MM.1S (cell line): ENCODE measurements at regions not wholly inside any gene's neighbourhood (a gene's known extent, or its start where the extent isn't known, plus 50 kb on each side); places are given as distances from the start of the nearest gene placed in this dataset.
A peak's percentile ranks its signal among the peaks of the same experiment; 100 is the strongest.

Source experiments
- DNase-seq: peaks from one replicate; pipeline ENCODE4 v3.0.0-alpha.2; 2015
- H2AFZ ChIP-seq: fragments of 300-600 bp; sonication (generic); 2 replicates; pipeline ENCODE4 v1.6.0; 2016; ENCODE audit warnings: antibody characterized with exemption, low read length
- H3F3A ChIP-seq: fragments of 300-600 bp; sonication (generic); 2 replicates; pipeline ENCODE4 v1.6.1; 2016; ENCODE audit warnings: mild to moderate bottlenecking, antibody characterized with exemption, low read length, moderate library complexity, mixed read lengths; ENCODE audit not compliant: insufficient read depth
- H3K27ac ChIP-seq: fragments of 300-600 bp; sonication (generic); 2 replicates; pipeline ENCODE4 v1.5.1; 2016; ENCODE audit warnings: mild to moderate bottlenecking, low read length
- H3K27me3 ChIP-seq: fragments of 300-600 bp; sonication (generic); replicated peaks from 2 replicates; pipeline ENCODE4 v1.6.0; 2016; ENCODE audit warnings: low read length; ENCODE audit not compliant: insufficient read depth
- H3K36me3 ChIP-seq: fragments of 300-600 bp; sonication (generic); replicated peaks from 2 replicates; pipeline ENCODE4 v1.6.1; 2016; ENCODE audit warnings: mild to moderate bottlenecking, low read length, mixed read lengths; ENCODE audit not compliant: insufficient read depth
- H3K4me1 ChIP-seq: fragments of 300-600 bp; sonication (generic); 2 replicates; pipeline ENCODE4 v1.6.1; 2016; ENCODE audit warnings: low read length, mixed read lengths
- H3K4me2 ChIP-seq: fragments of 300-600 bp; sonication (generic); 2 replicates; pipeline ENCODE4 v1.6.0; 2016; ENCODE audit warnings: low read depth, low read length
- H3K4me3 ChIP-seq: fragments of 300-600 bp; sonication (generic); 2 replicates; pipeline ENCODE4 v1.5.1; 2016; ENCODE audit warnings: low read length, mixed read lengths
- H3K79me2 ChIP-seq: fragments of 300-600 bp; sonication (generic); 2 replicates; pipeline ENCODE4 v1.6.1; 2016; ENCODE audit warnings: mixed run types, low read length, mixed read lengths
- H3K9ac ChIP-seq: fragments of 300-600 bp; sonication (generic); 2 replicates; pipeline ENCODE4 v1.6.1; 2016; ENCODE audit warnings: low read length, mixed read lengths
- H3K9me2 ChIP-seq: fragments of 300-600 bp; sonication (generic); replicated peaks from 2 replicates; pipeline ENCODE4 v1.6.1; 2016; ENCODE audit warnings: mild to moderate bottlenecking, low read length, mixed read lengths; ENCODE audit not compliant: insufficient read depth
- H3K9me3 ChIP-seq: fragments of 300-600 bp; sonication (generic); replicated peaks from 2 replicates; pipeline ENCODE4 v1.6.1; 2016; ENCODE audit warnings: mild to moderate bottlenecking, low read length, mixed read lengths; ENCODE audit not compliant: insufficient read depth
- H4K20me1 ChIP-seq: fragments of 300-600 bp; sonication (generic); 2 replicates; pipeline ENCODE4 v1.6.1; 2016; ENCODE audit warnings: mild to moderate bottlenecking, low read length, moderate library complexity, mixed read lengths; ENCODE audit not compliant: insufficient read depth
- EZH2 ChIP-seq: fragments of 300-600 bp; sonication (generic); optimal IDR thresholded peaks from 2 replicates; pipeline ENCODE3; 2017; ENCODE audit warnings: low read depth, mild to moderate bottlenecking, antibody characterized with exemption, low read length, mixed read lengths
- EZH2phosphoT487 ChIP-seq: fragments of 300-600 bp; sonication (generic); IDR thresholded peaks from 2 replicates; pipeline ENCODE4 v1.6.1; 2018; ENCODE audit warnings: antibody characterized with exemption, low read length
- TF ChIP-seq, protein P1 (sequence below): fragments of 300-600 bp; sonication (generic); IDR thresholded peaks from 2 replicates; pipeline ENCODE4 v1.5.1; 2016; ENCODE audit warnings: antibody characterized with exemption, low read length, mixed read lengths

DNA sequence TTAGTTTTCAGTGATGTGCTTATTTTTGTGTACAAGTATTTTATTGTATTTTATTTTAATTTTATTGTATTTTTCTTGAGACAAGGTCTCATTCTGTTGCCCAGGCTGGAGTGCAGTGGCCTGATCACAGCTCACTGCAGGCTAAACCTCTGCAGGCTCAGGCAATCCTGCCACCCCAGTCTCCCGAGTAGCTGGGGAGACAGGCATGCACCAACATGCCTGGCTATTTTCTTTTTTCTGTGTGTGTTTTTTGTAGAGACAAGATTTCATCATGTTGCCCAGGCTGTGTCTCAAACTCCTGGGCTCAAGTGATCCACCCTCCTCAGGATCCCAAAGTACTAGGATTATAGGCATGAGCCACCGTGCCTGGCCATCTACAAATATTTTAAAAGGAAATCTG, 146.3 kb downstream of the MANEA start:
- no peak overlapping the region for H2AFZ ChIP-seq
- no peaks in the 10 kb centered on the region for H3K79me2 ChIP-seq
- H3K9me3 ChIP-seq, result no peaks in the 10 kb centered on the region
- H3K4me1 ChIP-seq, result no peaks in the 10 kb centered on the region
- no peaks in the 10 kb centered on the region for H3K9me2 ChIP-seq
- H3K9ac ChIP-seq, result no peak overlapping the region
- no peak overlapping the region for H3K27ac ChIP-seq
- H4K20me1 ChIP-seq, result no peaks in the 10 kb centered on the region
- H3K4me3 ChIP-seq, result no peak overlapping the region
- H3K4me2 ChIP-seq, result no peak overlapping the region
- H3K36me3 ChIP-seq, result no peaks in the 10 kb centered on the region
- H3K27me3 ChIP-seq, result no peaks in the 10 kb centered on the region
- no peaks in the 10 kb centered on the region for H3F3A ChIP-seq
- TF ChIP-seq, protein P1, sequence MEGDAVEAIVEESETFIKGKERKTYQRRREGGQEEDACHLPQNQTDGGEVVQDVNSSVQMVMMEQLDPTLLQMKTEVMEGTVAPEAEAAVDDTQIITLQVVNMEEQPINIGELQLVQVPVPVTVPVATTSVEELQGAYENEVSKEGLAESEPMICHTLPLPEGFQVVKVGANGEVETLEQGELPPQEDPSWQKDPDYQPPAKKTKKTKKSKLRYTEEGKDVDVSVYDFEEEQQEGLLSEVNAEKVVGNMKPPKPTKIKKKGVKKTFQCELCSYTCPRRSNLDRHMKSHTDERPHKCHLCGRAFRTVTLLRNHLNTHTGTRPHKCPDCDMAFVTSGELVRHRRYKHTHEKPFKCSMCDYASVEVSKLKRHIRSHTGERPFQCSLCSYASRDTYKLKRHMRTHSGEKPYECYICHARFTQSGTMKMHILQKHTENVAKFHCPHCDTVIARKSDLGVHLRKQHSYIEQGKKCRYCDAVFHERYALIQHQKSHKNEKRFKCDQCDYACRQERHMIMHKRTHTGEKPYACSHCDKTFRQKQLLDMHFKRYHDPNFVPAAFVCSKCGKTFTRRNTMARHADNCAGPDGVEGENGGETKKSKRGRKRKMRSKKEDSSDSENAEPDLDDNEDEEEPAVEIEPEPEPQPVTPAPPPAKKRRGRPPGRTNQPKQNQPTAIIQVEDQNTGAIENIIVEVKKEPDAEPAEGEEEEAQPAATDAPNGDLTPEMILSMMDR, result no peak
- TF ChIP-seq EZH2 (no peak), EZH2phosphoT487 (no peak)
- no peak for DNase-seq

- H2AFZ ChIP-seq, result no peak overlapping the region
- no peak overlapping the region for H3K27ac ChIP-seq
- DNase-seq, result peak; percentile 31
- H3K9me2 ChIP-seq, result no peaks in the 10 kb centered on the region
- no peaks in the 10 kb centered on the region for H4K20me1 ChIP-seq
- H3F3A ChIP-seq, result no peaks in the 10 kb centered on the region
- no peak overlapping the region for H3K4me2 ChIP-seq
- no peaks in the 10 kb centered on the region for H3K27me3 ChIP-seq
- no peaks in the 10 kb centered on the region for H3K9me3 ChIP-seq
- H3K9ac ChIP-seq, result no peak overlapping the region
- H3K36me3 ChIP-seq, result no peaks in the 10 kb centered on the region
- H3K4me1 ChIP-seq, result no peaks in the 10 kb centered on the region
- TF ChIP-seq EZH2, result no peak
- TF ChIP-seq, protein P1, result no peak
- TF ChIP-seq EZH2phosphoT487, result no peak
- no peak overlapping the region for H3K4me3 ChIP-seq
- no peaks in the 10 kb centered on the region for H3K79me2 ChIP-seq
These were observed 148.0 kb downstream of the MANEA start for GRCh38 chr6:95725344-95725743.

- H3K36me3 ChIP-seq, result no peaks in the 10 kb centered on the region
- H3K9ac ChIP-seq, result no peak overlapping the region
- H3K4me1 ChIP-seq, result no peaks in the 10 kb centered on the region
- H3K79me2 ChIP-seq, result no peaks in the 10 kb centered on the region
- no peak overlapping the region for H3K27ac ChIP-seq
- H3K4me2 ChIP-seq, result no peak overlapping the region
- H3K4me3 ChIP-seq, result no peak overlapping the region
- no peaks in the 10 kb centered on the region for H3K9me2 ChIP-seq
- no peaks in the 10 kb centered on the region for H3K27me3 ChIP-seq
- H3K9me3 ChIP-seq, result no peaks in the 10 kb centered on the region
- no peak for TF ChIP-seq EZH2
- no peak for TF ChIP-seq EZH2phosphoT487
- TF ChIP-seq, protein P1, result no peak
- no peaks in the 10 kb centered on the region for H3F3A ChIP-seq
- no peak overlapping the region for H2AFZ ChIP-seq
- no peaks in the 10 kb centered on the region for H4K20me1 ChIP-seq
- no peak for DNase-seq
These were observed 162.8 kb downstream of the MANEA start for GRCh38 chr6:95740157-95740556.
